ENCODE measurements at regions not wholly inside any gene's neighbourhood (a gene's known extent, or its start where the extent isn't known, plus 50 kb on each side); places are given as distances from the start of the nearest gene placed in this dataset.
A peak's percentile ranks its signal among the peaks of the same experiment; 100 is the strongest.
"Not testable (repeated sequence)": the region's sequence is repeated elsewhere in the genome, so short reads cannot be mapped to it uniquely, and the experiment has no call there.

GRCh38 chr9:62798884-62799850 lies 1609.3 kb downstream of the SPATA31A7 start:
- DNase-seq (ENCODE audit: low spot score), result peak; percentile 64

- peak; percentile 61 for DNase-seq (ENCODE audit: low spot score)
Observed at GRCh38 chr9:62799851-62800371, 1610.1 kb downstream of the SPATA31A7 start.

GRCh38 chr9:62800451-62801371 lies 1610.9 kb downstream of the SPATA31A7 start:
- DNase-seq (ENCODE audit: low spot score), result peak; percentile 63

GRCh38 chr9:62801372-62801811 lies 1611.6 kb downstream of the SPATA31A7 start:
- peak; percentile 75 for DNase-seq (ENCODE audit: low spot score)

GRCh38 chr9:62801961-62802718 lies 1612.3 kb downstream of the SPATA31A7 start:
- peak; percentile 92 for DNase-seq (ENCODE audit: low spot score)

GRCh38 chr9:62802719-62803079 lies 1612.9 kb downstream of the SPATA31A7 start:
- DNase-seq (ENCODE audit: low spot score), result not testable (repeated sequence)

GRCh38 chr9:62803099-62803498 lies 1613.3 kb downstream of the SPATA31A7 start:
- DNase-seq (ENCODE audit: low spot score), result not testable (repeated sequence)

GRCh38 chr9:62804314-62804713 lies 1614.5 kb downstream of the SPATA31A7 start:
- not testable (repeated sequence) for DNase-seq (ENCODE audit: low spot score)

GRCh38 chr9:62807424-62807823 lies 1617.6 kb downstream of the SPATA31A7 start:
- DNase-seq (ENCODE audit: low spot score), result not testable (repeated sequence)

GRCh38 chr9:62808081-62808480 lies 1618.2 kb downstream of the SPATA31A7 start:
- not testable (repeated sequence) for DNase-seq (ENCODE audit: low spot score)

- not testable (repeated sequence) for DNase-seq (ENCODE audit: low spot score)
Observed at GRCh38 chr9:62810318-62810717, 1620.5 kb downstream of the SPATA31A7 start.

GRCh38 chr9:62810811-62811315 lies 1621.0 kb downstream of the SPATA31A7 start:
- not testable (repeated sequence) for DNase-seq (ENCODE audit: low spot score)

- not testable (repeated sequence) for DNase-seq (ENCODE audit: low spot score)
Observed at GRCh38 chr9:62815436-62815835, 1625.6 kb downstream of the SPATA31A7 start.

- DNase-seq (ENCODE audit: low spot score), result not testable (repeated sequence)
Observed at GRCh38 chr9:62816331-62816730, 1626.5 kb downstream of the SPATA31A7 start.

- not testable (repeated sequence) for DNase-seq (ENCODE audit: low spot score)
Observed at GRCh38 chr9:62817214-62817613, 1627.4 kb downstream of the SPATA31A7 start.

- not testable (repeated sequence) for DNase-seq (ENCODE audit: low spot score)
Observed at GRCh38 chr9:62822185-62822584, 1632.3 kb downstream of the SPATA31A7 start.

- not testable (repeated sequence) for DNase-seq (ENCODE audit: low spot score)
Observed at GRCh38 chr9:62827957-62828907, 1638.4 kb downstream of the SPATA31A7 start.

- DNase-seq (ENCODE audit: low spot score), result not testable (repeated sequence)
Observed at GRCh38 chr9:62830829-62831459, 1641.1 kb downstream of the SPATA31A7 start.

Measured in ureter (tissue), 1 donor.